ENCODE measurements at regions not wholly inside any gene's neighbourhood (a gene's known extent, or its start where the extent isn't known, plus 50 kb on each side); places are given as distances from the start of the nearest gene placed in this dataset.
A peak's percentile ranks its signal among the peaks of the same experiment; 100 is the strongest.

DNA sequence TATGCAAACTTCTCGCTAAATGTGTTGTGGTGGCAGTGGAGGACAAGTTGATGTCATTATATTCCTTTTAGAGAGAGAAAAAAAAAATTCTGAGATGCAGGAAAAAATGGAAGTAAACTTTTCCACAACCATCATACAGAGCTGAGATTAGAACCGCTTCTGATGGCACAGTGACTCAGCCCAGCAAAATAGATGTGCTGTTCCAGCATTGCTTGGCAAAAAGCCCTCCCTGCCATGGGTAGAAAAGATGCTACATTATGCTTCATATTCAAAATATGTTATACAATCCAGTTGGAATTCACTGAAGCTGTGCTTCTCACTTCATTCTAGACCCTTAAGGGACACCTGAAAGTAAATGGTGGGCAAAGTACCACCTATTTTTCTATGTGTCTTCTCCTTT, 1047.6 kb upstream of the FANCL start:
- no peaks in the 10 kb centered on the region for H3K4me1 Mint-ChIP-seq
- Histone ChIP-seq H3K9me3 (ENCODE audit: control insufficient read depth in 2 of 2, low read length in 2 of 2) (no peaks in the 10 kb centered on the region), H3K27ac (ENCODE audit: insufficient read depth, low read length, poor library complexity, severe bottlenecking) (no peak overlapping the region), H3K4me1 (ENCODE audit: control insufficient read depth, insufficient read depth, low read length, poor library complexity, severe bottlenecking) (no peaks in the 10 kb centered on the region), H3K4me3 (ENCODE audit: low read depth, low read length) (no peak overlapping the region), H3K36me3 (ENCODE audit: control insufficient read depth, insufficient read depth, low read length) (no peaks in the 10 kb centered on the region), H3K27me3 (ENCODE audit: control insufficient read depth, insufficient read depth, low read length) (no peaks in the 10 kb centered on the region)
- H3K4me3 Mint-ChIP-seq, result no peak overlapping the region
- ATAC-seq (ENCODE audit: low read depth in 2 of 2) (no peak), DNase-seq (no peak)
- H3K27me3 Mint-ChIP-seq, result no peaks in the 10 kb centered on the region
- H3K9me3 Mint-ChIP-seq, result peaks cover 0 to 6% (median 0%) of the 10 kb centered on the region in 7 donors
- H3K27ac Mint-ChIP-seq, result no peak overlapping the region
- no peaks in the 10 kb centered on the region for H3K36me3 Mint-ChIP-seq

DNA sequence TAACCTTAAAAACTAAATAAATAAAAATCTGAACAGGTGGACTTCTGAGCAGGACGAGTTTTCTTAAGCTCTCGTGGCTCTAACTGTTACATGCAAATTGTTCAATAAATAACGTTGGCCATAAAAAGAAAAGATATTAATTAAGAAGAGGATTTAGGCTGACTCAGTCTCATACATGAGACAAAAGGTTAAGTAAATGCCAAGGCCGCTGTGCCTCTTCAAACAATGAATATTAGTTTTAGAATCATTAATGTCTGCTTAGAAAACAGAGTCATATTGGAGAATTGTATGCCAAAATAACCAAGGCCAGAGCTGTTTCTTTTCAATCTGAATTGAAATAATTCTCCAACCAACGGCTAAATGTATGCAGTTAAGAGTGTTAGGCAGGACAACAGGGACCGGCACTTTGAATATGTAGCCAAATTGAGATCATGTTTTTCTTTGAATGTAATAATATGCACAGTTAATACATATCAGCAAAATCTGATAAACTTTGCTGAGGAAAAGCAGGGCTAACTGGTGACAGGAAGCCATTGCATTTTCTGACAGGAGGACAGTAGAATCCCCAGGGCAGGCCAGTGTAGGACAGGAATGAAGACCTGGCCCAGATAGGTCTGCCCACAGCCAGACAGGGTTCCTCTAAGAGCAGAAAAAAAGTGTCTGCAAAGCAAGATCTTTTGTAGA, 1041.4 kb upstream of the FANCL start:
- Mint-ChIP-seq H3K4me1 (no peaks in the 10 kb centered on the region), H3K9me3 (peaks cover 0 to 6% (median 0%) of the 10 kb centered on the region in 7 donors), H3K27me3 (no peaks in the 10 kb centered on the region), H3K27ac (no peak overlapping the region), H3K4me3 (no peak overlapping the region), H3K36me3 (no peaks in the 10 kb centered on the region)
- H3K36me3 ChIP-seq (ENCODE audit: control insufficient read depth, insufficient read depth, low read length), result no peaks in the 10 kb centered on the region
- no peaks in the 10 kb centered on the region for H3K27me3 ChIP-seq (ENCODE audit: control insufficient read depth, insufficient read depth, low read length)
- no peak overlapping the region for H3K27ac ChIP-seq (ENCODE audit: insufficient read depth, low read length, poor library complexity, severe bottlenecking)
- H3K4me1 ChIP-seq (ENCODE audit: control insufficient read depth, insufficient read depth, low read length, poor library complexity, severe bottlenecking), result no peaks in the 10 kb centered on the region
- ATAC-seq (ENCODE audit: low read depth in 2 of 2) (no peak), DNase-seq (no peak)
- no peaks in the 10 kb centered on the region for H3K9me3 ChIP-seq (ENCODE audit: control insufficient read depth in 2 of 2, low read length in 2 of 2)
- H3K4me3 ChIP-seq (ENCODE audit: low read depth, low read length), result no peak overlapping the region

DNA sequence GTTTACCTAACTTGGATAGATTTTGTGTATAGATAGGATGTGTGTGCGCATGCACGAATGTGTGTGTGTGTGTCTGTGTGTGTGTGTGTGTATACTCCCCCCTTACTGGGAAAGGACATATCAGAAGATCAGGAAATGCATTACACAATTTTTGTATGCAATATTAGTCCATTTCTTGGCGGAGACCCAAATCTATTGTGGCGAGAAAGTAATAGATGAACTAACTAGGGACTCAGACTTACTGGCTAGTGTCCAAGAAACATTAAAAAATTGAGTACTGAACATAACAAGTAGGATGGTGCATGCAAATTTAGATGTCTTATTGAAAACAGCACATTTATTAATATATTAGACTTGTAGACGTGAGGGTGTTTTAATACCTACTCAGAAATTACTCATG, 1036.5 kb upstream of the FANCL start:
- H3K9me3 Mint-ChIP-seq, result peaks cover 0 to 4% (median 0%) of the 10 kb centered on the region in 7 donors
- H3K4me1 Mint-ChIP-seq, result no peaks in the 10 kb centered on the region
- Histone ChIP-seq H3K36me3 (ENCODE audit: control insufficient read depth, insufficient read depth, low read length) (no peaks in the 10 kb centered on the region), H3K27ac (ENCODE audit: insufficient read depth, low read length, poor library complexity, severe bottlenecking) (no peak overlapping the region), H3K27me3 (ENCODE audit: control insufficient read depth, insufficient read depth, low read length) (no peaks in the 10 kb centered on the region), H3K4me1 (ENCODE audit: control insufficient read depth, insufficient read depth, low read length, poor library complexity, severe bottlenecking) (no peaks in the 10 kb centered on the region), H3K4me3 (ENCODE audit: low read depth, low read length) (no peak overlapping the region), H3K9me3 (ENCODE audit: control insufficient read depth in 2 of 2, low read length in 2 of 2) (no peaks in the 10 kb centered on the region)
- H3K27ac Mint-ChIP-seq, result no peak overlapping the region
- ATAC-seq (ENCODE audit: low read depth in 2 of 2) (no peak), DNase-seq (no peak)
- H3K36me3 Mint-ChIP-seq, result no peaks in the 10 kb centered on the region
- H3K27me3 Mint-ChIP-seq, result no peaks in the 10 kb centered on the region
- no peak overlapping the region for H3K4me3 Mint-ChIP-seq

DNA sequence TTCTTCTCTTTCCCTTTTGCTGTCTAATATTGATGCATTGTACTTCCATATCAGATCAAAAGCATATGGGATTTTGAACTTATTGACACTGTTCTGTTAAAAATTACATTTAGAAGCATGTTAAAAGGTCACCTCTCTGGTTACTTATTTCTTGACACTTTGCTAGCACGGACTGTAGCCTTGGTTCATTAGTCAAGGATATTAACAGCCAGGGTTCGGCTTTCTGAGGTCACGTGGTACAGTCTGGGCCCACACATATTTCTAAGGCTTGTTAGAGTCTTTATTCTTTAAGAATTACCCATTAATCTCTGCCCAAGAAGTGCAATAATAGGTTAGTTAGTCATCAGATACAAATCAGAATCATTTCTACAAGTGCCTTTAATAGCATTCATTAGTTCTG, 1035.8 kb upstream of the FANCL start:
- Mint-ChIP-seq H3K9me3 (peaks cover 0 to 4% (median 0%) of the 10 kb centered on the region in 7 donors), H3K4me1 (no peaks in the 10 kb centered on the region), H3K27me3 (no peaks in the 10 kb centered on the region), H3K36me3 (no peaks in the 10 kb centered on the region), H3K4me3 (no peak overlapping the region), H3K27ac (no peak overlapping the region)
- Histone ChIP-seq H3K36me3 (ENCODE audit: control insufficient read depth, insufficient read depth, low read length) (no peaks in the 10 kb centered on the region), H3K4me3 (ENCODE audit: low read depth, low read length) (no peak overlapping the region), H3K4me1 (ENCODE audit: control insufficient read depth, insufficient read depth, low read length, poor library complexity, severe bottlenecking) (no peaks in the 10 kb centered on the region), H3K9me3 (ENCODE audit: control insufficient read depth in 2 of 2, low read length in 2 of 2) (no peaks in the 10 kb centered on the region), H3K27ac (ENCODE audit: insufficient read depth, low read length, poor library complexity, severe bottlenecking) (no peak overlapping the region), H3K27me3 (ENCODE audit: control insufficient read depth, insufficient read depth, low read length) (no peaks in the 10 kb centered on the region)
- no peak for ATAC-seq (ENCODE audit: low read depth in 2 of 2)
- no peak for DNase-seq

GRCh38 chr2:59276033-59276432, 1034.9 kb upstream of the FANCL start:
- no peaks in the 10 kb centered on the region for H3K9me3 ChIP-seq (ENCODE audit: control insufficient read depth in 2 of 2, low read length in 2 of 2)
- H3K4me1 Mint-ChIP-seq, result no peaks in the 10 kb centered on the region
- H3K36me3 ChIP-seq (ENCODE audit: control insufficient read depth, insufficient read depth, low read length), result no peaks in the 10 kb centered on the region
- H3K27me3 Mint-ChIP-seq, result no peaks in the 10 kb centered on the region
- H3K27ac ChIP-seq (ENCODE audit: insufficient read depth, low read length, poor library complexity, severe bottlenecking), result no peak overlapping the region
- peaks cover 0 to 7% (median 0%) of the 10 kb centered on the region in 7 donors for H3K9me3 Mint-ChIP-seq
- ATAC-seq (ENCODE audit: low read depth in 2 of 2), result no peak
- no peaks in the 10 kb centered on the region for H3K4me1 ChIP-seq (ENCODE audit: control insufficient read depth, insufficient read depth, low read length, poor library complexity, severe bottlenecking)
- DNase-seq, result peak in 1 of 3 donors; percentile 1
- no peak overlapping the region for H3K4me3 ChIP-seq (ENCODE audit: low read depth, low read length)
- no peak overlapping the region for H3K27ac Mint-ChIP-seq
- no peaks in the 10 kb centered on the region for H3K36me3 Mint-ChIP-seq
- no peaks in the 10 kb centered on the region for H3K27me3 ChIP-seq (ENCODE audit: control insufficient read depth, insufficient read depth, low read length)
- no peak overlapping the region for H3K4me3 Mint-ChIP-seq

DNA sequence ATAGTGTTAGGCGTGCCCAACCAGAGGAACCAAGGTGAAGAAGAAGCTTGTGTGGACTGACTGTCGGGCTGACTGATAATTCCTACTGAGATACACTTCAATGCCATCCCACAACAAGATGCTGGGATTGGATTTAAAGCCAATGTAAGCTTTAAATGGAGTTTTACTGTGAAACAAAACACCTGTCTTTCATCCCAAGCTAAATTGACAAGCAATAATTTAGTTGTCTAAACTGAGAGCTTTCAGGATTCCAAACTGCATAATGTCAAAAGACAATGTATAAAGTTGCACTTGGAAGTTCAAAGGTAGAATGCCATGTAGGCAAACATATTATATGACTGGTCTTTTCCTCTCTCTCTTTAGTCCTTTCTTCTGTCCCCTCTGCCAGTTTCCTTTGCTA, 1025.3 kb upstream of the FANCL start:
- ATAC-seq (ENCODE audit: low read depth in 2 of 2) (no peak), DNase-seq (no peak)
- no peaks in the 10 kb centered on the region for H3K4me1 Mint-ChIP-seq
- no peaks in the 10 kb centered on the region for H3K27me3 Mint-ChIP-seq
- no peak overlapping the region for H3K27ac ChIP-seq (ENCODE audit: insufficient read depth, low read length, poor library complexity, severe bottlenecking)
- no peak overlapping the region for H3K4me3 ChIP-seq (ENCODE audit: low read depth, low read length)
- no peak overlapping the region for H3K4me3 Mint-ChIP-seq
- H3K27me3 ChIP-seq (ENCODE audit: control insufficient read depth, insufficient read depth, low read length), result no peaks in the 10 kb centered on the region
- H3K36me3 Mint-ChIP-seq, result no peaks in the 10 kb centered on the region
- H3K4me1 ChIP-seq (ENCODE audit: control insufficient read depth, insufficient read depth, low read length, poor library complexity, severe bottlenecking), result no peaks in the 10 kb centered on the region
- no peaks in the 10 kb centered on the region for H3K9me3 ChIP-seq (ENCODE audit: control insufficient read depth in 2 of 2, low read length in 2 of 2)
- no peak overlapping the region for H3K27ac Mint-ChIP-seq
- H3K36me3 ChIP-seq (ENCODE audit: control insufficient read depth, insufficient read depth, low read length), result no peaks in the 10 kb centered on the region
- H3K9me3 Mint-ChIP-seq, result peaks cover 0 to 5% (median 2%) of the 10 kb centered on the region in 7 donors

DNA sequence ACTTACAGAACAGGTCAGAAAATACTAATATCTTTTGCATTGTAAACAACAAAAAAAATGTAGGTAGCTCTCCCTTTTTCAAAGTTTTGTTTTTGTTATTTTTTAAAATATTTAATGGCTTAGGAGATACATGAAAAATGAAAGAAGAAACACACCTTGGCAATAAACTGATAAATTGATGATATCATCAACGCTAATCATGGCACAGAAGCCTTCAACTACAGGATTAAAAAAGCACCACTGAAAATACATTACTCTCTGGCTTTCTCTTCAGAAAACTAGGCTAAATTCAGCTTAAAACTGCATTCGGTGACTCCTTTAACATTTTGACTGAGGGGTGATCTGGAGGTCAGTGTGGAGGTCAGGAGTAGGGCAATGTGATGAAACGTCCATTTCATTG, 1018.8 kb upstream of the FANCL start:
- ATAC-seq (ENCODE audit: low read depth in 2 of 2), result no peak
- H3K27me3 ChIP-seq (ENCODE audit: control insufficient read depth, insufficient read depth, low read length), result no peaks in the 10 kb centered on the region
- no peaks in the 10 kb centered on the region for H3K36me3 ChIP-seq (ENCODE audit: control insufficient read depth, insufficient read depth, low read length)
- no peaks in the 10 kb centered on the region for H3K4me1 Mint-ChIP-seq
- H3K36me3 Mint-ChIP-seq, result no peaks in the 10 kb centered on the region
- H3K27ac Mint-ChIP-seq, result no peak overlapping the region
- no peak for DNase-seq
- no peaks in the 10 kb centered on the region for H3K27me3 Mint-ChIP-seq
- no peaks in the 10 kb centered on the region for H3K9me3 ChIP-seq (ENCODE audit: control insufficient read depth in 2 of 2, low read length in 2 of 2)
- no peaks in the 10 kb centered on the region for H3K4me1 ChIP-seq (ENCODE audit: control insufficient read depth, insufficient read depth, low read length, poor library complexity, severe bottlenecking)
- no peak overlapping the region for H3K4me3 ChIP-seq (ENCODE audit: low read depth, low read length)
- H3K4me3 Mint-ChIP-seq, result no peak overlapping the region
- no peak overlapping the region for H3K27ac ChIP-seq (ENCODE audit: insufficient read depth, low read length, poor library complexity, severe bottlenecking)
- H3K9me3 Mint-ChIP-seq, result peaks cover 0 to 7% (median 1%) of the 10 kb centered on the region in 7 donors

DNA sequence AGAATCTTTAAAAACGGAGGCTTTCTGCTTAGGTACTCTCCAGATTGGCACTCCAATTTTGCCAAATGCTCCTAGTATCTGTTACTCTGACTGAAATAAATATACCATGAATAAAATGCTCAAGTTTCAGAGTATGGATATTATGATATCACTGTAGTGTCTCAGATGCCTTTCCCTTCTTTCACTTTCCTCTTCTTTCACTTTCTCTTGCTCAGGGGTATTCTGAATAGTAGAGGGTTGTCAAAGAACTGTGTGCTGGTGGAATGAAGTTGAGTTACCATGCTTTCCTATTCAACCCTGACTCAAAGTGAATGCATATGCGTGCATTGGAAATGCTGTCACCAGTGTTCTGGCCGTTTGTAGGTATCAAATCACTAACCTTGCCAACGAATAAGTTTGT, 1015.2 kb upstream of the FANCL start:
- no peaks in the 10 kb centered on the region for H3K4me1 Mint-ChIP-seq
- H3K36me3 Mint-ChIP-seq, result no peaks in the 10 kb centered on the region
- H3K4me3 Mint-ChIP-seq, result no peak overlapping the region
- no peak overlapping the region for H3K27ac ChIP-seq (ENCODE audit: insufficient read depth, low read length, poor library complexity, severe bottlenecking)
- H3K27me3 ChIP-seq (ENCODE audit: control insufficient read depth, insufficient read depth, low read length), result no peaks in the 10 kb centered on the region
- peaks cover 1 to 7% (median 3%) of the 10 kb centered on the region in 7 donors for H3K9me3 Mint-ChIP-seq
- H3K36me3 ChIP-seq (ENCODE audit: control insufficient read depth, insufficient read depth, low read length), result no peaks in the 10 kb centered on the region
- ATAC-seq (ENCODE audit: low read depth in 2 of 2) (no peak), DNase-seq (no peak)
- H3K9me3 ChIP-seq (ENCODE audit: control insufficient read depth in 2 of 2, low read length in 2 of 2), result no peaks in the 10 kb centered on the region
- no peaks in the 10 kb centered on the region for H3K4me1 ChIP-seq (ENCODE audit: control insufficient read depth, insufficient read depth, low read length, poor library complexity, severe bottlenecking)
- H3K27me3 Mint-ChIP-seq, result no peaks in the 10 kb centered on the region
- no peak overlapping the region for H3K27ac Mint-ChIP-seq
- H3K4me3 ChIP-seq (ENCODE audit: low read depth, low read length), result no peak overlapping the region

All from CD4-positive, CD25-positive, alpha-beta regulatory T cell (primary cell).